HG03378 (cell line): ENCODE measurements at regions not wholly inside any gene's neighbourhood (a gene's known extent, or its start where the extent isn't known, plus 50 kb on each side); places are given as distances from the start of the nearest gene placed in this dataset.

ENCODE experiments used
- ATAC-seq: cut with Tn5 transposase; IDR thresholded peaks from one replicate; pipeline ENCODE4 v1.9.1; 2021; ENCODE audit warnings: mild to moderate bottlenecking, moderate library complexity; ENCODE audit not compliant: unreplicated experiment

DNA sequence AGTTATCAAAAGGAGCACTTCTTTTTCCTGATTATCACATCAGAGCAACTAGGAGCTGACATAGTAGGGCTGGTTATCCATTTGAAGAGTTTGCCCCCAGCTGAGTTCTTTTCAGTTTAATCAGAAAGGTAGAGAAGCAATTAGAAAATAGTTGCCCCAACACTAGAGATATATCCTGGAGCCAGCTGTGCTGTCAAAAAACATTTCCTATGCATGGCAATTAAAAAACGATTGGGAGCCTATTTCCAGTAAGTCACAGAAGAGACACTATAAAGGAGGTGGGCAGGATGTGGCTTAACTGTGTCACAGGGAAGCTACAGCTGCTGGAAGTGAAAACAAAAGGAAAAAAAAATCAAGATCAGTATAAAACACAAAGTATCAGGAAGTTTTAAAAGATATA lies 155.7 kb upstream of the SLITRK1 start:
- ATAC-seq, result no peak

GRCh38 chr13:84032116-84032515 lies 149.8 kb upstream of the SLITRK1 start:
- ATAC-seq, result no peak

- ATAC-seq, result no peak
Measured at GRCh38 chr13:84031120-84031519, 148.8 kb upstream of the SLITRK1 start.

- ATAC-seq, result no peak
Measured at GRCh38 chr13:84029396-84029795, 147.1 kb upstream of the SLITRK1 start.

DNA sequence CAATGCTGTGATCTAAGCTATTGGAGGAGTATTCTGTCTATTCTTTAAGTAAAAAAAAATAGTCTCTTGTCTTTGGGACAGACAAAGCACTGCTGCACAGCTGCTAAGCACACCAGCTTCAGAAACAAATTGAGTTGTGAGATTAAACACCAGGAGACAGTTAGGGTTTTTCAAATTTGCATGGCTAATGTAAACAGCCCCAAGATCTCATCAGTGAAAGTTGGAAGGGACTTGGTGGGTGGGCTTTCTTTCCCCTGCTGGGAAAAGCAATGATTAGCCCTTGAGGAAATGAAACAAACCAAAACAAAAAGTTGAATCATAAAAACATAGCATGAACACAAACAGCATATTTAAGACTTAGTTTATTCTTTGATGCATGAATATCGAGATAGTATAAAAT lies 143.6 kb upstream of the SLITRK1 start:
- ATAC-seq, result no peak

- no peak for ATAC-seq
Measured at GRCh38 chr13:83996415-83996814, 114.1 kb upstream of the SLITRK1 start.

DNA sequence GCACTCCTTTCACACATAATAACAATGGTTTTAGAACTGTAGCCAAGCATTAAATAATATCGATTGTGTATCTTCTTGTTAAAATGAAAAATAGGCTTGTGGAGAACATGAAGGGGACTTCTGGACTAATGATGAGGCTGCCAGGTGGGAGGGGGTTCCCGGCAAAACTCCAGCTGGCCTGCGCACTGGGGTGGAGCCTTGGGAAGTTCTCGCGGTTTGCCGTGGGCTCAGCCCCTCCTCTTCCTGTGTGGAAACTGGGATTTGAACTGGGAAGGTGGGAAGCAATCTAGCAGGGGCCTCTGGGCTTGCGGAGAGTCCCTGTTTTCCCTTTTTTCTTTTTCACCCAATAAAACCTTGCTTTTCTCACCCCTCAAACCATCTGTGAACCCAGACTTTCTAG lies 113.7 kb upstream of the SLITRK1 start:
- ATAC-seq, result no peak

DNA sequence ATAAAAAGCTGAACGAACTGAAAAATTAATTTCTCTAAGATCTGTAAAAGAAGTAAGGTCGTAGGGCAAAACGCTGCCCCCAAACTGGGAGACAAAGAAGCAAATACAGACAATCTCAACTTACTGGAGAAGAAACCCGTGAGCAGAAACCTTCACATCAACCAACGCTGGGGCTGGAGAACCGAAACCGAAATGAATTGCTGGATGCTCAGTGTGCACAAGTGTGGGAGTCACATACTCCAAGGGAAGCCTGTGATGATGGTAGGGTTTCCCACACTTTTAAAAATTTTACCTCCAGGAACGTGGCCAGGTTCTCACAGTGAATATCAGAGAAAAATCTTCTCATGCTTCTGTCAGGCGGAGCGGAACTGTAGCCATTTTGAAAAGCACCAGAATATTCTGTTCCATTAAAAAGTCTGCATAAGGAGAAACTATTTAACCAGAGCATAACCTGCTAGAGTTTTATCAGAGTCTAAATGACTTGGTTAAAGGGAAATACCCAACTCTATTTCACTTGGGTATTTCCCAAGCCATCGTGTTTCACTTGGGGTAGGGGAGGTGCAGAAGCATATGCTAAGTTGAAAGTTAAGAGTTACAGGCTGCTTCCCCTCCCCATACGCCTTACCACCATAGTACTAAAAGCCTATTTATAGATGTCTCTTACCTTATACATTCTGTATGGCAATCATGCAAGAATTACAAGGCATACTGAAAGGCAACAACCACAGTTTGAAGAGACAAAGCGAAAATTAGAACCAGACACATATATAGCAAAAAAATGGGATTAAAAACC lies 110.5 kb upstream of the SLITRK1 start:
- ATAC-seq, result no peak

DNA sequence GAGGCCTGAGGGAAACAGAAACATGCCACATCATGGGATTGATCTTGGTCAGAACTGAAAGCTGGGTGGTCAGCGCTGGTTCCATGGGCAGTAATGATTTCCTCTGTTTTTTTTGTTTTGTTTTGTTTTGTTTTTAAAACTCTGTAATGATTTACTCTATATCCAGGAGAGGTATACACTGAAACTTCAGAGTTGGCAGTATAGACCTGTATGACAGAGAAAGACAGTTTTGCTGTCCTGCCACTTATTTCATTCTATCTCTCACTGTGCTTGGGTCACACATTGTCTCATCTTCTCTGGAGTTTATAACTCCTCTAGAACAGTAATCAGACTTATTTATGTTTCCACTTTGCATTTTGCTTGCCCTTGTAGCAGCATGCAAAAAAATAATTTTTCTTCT lies 105.1 kb upstream of the SLITRK1 start:
- no peak for ATAC-seq

DNA sequence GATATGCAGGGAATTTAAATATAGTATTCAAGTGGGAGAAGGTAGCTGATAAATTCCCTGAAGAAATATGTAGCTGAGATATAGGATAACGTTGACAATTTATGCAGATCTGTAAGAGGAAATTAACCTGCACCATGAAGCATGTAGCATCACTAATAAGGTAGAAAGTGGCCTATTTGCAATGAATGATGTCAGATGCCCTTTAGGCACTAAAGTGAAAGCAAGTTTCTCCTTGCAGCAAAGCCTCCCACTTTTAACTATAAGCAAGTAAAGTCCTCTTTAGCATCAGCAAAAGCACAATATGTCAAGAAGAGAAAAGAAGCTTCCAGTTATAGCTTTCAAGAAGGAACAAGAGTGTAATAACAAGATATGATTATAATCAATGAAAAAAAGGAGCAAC lies 102.5 kb upstream of the SLITRK1 start:
- no peak for ATAC-seq

GRCh38 chr13:83980331-83980730 lies 98.1 kb upstream of the SLITRK1 start:
- no peak for ATAC-seq

- ATAC-seq, result no peak
Measured at GRCh38 chr13:83975655-83976165, 93.4 kb upstream of the SLITRK1 start.

DNA sequence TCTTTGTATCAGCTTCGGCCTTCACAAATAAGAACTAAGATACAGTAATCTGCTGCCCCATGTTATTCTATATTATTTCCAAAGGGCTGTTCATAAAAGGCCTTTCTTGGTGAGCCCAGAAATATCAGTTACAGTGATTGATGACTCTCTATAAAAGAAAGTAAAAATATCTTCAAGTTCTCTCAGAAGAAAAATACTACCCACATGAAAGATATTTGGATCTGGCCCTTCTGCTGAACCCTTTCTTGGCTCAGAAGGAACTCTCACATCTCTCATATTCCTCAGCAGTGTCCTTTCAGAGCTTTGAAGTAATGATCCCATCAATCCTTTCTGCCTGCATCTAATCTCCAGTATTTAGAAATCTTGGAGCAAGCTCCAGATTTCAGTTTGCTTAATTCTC lies 76.3 kb upstream of the SLITRK1 start:
- no peak for ATAC-seq

GRCh38 chr13:83955011-83955410 lies 72.7 kb upstream of the SLITRK1 start:
- ATAC-seq, result no peak

DNA sequence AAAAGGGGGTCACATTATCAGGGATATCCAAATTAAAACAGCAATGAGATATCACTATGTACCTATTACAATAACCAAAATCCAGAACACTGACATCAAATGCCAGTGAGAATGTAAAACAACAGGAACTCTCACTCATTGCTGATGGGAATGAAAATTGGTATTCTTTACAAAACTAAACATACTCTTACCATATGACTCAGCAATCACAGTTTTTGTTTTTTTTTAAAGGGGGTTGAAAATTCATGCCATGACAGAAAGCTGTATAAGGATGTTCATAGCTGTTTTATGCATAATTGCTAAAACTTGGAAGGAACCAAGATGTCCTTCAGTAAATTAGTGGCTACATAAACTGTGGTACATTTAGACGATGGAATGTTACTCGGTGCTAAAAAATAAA lies 71.6 kb upstream of the SLITRK1 start:
- ATAC-seq, result no peak

GRCh38 chr13:83950293-83950692 lies 68.0 kb upstream of the SLITRK1 start:
- no peak for ATAC-seq

- ATAC-seq, result no peak
Measured at GRCh38 chr13:83943530-83944279, 61.4 kb upstream of the SLITRK1 start.

DNA sequence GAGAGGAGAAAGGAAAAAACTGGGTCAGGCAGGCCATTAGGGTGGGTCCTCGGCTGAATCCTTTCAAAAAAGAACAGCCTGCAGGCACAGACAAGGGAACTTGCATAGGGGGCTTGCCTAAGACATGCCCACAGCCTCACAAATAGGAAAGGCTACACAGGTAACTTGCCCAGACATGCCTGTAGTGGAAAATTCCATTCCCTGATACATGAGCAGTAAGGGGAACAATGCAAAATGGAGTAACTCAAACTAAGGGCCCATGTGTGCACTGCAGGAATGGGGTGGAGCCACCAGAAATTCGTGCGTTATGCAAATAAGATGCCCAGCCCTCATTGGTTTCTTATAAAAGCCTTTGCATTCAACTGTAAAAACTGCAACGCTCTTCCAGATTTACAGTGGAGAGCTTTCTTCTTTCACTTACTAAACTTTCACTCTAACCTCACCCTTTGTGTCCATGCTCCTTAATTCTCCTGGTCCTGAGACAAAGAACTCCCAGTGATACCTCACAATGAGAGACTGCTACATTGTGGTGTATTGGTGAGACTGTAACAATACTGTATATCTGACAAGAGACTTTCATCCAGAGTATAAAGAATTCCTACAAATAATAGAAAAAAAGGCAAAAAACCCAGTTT lies 59.5 kb upstream of the SLITRK1 start:
- no peak for ATAC-seq

- ATAC-seq, result no peak
Measured at GRCh38 chr13:83940742-83941141, 58.5 kb upstream of the SLITRK1 start.

GRCh38 chr13:83937579-83937978 lies 55.3 kb upstream of the SLITRK1 start:
- no peak for ATAC-seq

- ATAC-seq, result no peak
Measured at GRCh38 chr13:83935566-83935965, 53.3 kb upstream of the SLITRK1 start.
